Activated CD8-positive, alpha-beta memory T cell treated with anti-CD3 and anti-CD28 coated beads, Interleukin-2, amount 50 U/mL, for 48 hours (primary cell): ENCODE measurements at regions not wholly inside any gene's neighbourhood (a gene's known extent, or its start where the extent isn't known, plus 50 kb on each side); places are given as distances from the start of the nearest gene placed in this dataset.
"Not testable (repeated sequence)": the region's sequence is repeated elsewhere in the genome, so short reads cannot be mapped to it uniquely, and the experiment has no call there.

Source experiments
- DNase-seq: peaks from one replicate; pipeline ENCODE4 v3.0.0-alpha.2; 2020

DNA sequence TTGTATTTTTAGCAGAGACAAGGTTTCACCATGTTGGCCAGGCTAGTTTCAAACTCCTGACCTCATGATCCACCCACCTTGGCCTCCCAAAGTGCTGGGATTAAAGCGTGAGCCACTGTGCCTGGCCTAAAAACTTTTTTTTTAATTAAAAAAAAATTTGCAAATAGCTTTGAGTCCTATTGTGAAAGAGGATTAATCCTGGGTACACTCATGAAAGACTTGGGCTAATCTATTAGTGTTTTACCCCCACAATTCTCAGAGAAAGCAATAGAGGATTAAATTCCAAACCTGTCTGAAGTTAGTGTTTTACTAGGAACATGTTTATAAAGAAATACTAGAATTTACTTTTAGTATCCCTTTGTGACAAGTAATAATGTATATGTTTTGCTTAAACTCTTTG lies 76.9 kb upstream of the ITGB1 start:
- no peak for DNase-seq

GRCh38 chr10:33032654-33033151 lies 74.7 kb upstream of the ITGB1 start:
- DNase-seq, result no peak

DNA sequence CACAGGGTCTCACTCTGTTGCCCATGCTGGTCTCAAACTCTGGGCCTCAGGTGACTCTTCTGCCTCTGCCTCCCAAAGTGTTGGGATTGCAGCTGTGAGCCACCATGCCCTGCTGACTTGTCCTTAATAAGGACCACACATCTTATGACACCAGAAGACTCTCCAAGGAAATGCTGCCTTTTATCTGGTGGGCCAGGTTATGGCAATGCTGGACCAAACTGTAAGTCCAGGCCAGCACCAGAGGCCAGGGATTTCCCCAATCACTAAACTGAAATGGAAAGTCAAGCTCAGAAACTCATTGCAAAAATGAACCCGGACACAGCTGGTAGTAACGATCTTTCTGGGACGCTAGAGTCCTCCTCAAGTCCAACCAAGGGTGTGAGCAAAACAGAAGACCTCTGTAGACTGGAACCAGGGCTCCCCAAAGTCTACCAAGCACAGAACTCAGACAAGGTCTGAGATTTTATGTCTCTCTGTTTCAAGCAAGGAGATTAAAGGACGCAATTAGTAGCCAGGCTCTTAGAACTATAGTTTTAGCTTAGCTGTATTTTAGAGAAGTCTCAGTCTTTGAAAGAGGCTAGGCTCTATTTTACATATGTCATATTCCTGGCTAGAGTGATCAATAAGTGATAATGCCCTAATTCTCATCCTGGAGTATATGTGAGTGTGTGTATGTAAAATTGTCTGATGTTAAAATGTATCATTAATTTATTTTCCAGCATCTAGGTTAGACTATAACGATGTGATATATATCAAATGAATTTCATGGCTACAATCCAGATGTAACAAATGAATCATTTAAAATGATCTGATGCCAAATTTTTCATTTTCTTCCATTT lies 74.0 kb upstream of the ITGB1 start:
- no peak for DNase-seq

DNA sequence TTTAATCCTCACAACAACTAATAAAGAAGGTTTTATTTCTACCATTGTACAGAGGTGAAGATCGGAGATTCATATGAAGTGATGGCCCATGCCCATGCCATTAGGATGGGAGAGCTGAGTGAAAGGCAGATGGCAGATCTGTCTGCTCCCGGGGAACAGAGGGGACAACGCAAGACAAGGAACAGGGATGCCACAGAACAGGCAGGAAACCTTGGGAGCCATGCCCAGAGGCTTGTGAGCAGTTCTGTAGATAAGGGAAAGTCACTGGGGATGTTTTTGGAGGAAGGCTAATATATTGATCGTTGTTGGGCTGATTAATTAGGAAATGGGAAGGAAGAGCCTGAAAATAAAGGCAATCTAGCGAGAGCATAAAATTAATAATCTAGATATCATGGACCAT lies 73.1 kb upstream of the ITGB1 start:
- DNase-seq, result no peak

- not testable (repeated sequence) for DNase-seq
Observed at GRCh38 chr10:33028515-33028914, 70.5 kb upstream of the ITGB1 start.

GRCh38 chr10:33027088-33027487 lies 69.1 kb upstream of the ITGB1 start:
- DNase-seq, result no peak

GRCh38 chr10:33026422-33026821 lies 68.4 kb upstream of the ITGB1 start:
- DNase-seq, result no peak

- DNase-seq, result no peak
Observed at GRCh38 chr10:33025910-33026309, 67.9 kb upstream of the ITGB1 start.

- DNase-seq, result no peak
Observed at GRCh38 chr10:33025039-33025438, 67.0 kb upstream of the ITGB1 start.

GRCh38 chr10:33022691-33023090 lies 64.7 kb upstream of the ITGB1 start:
- no peak for DNase-seq

DNA sequence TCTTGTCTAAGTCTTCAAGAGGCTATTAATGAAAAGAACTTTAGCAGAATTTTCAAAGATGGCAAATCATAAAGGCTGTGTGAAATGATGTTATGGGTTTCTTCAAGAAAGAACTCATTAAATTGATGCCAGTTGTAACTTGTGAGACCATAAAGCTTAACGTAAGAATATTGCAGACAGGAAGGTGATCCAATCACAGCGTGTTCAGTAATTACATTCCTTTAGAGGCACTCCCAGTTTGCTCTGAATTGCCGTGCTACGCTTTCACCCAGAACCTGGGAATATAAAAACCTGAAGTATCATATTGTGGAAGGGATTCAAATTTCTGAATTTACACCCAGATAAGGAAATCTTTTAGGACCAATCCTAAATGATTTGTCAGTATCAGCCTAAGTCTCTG lies 64.1 kb upstream of the ITGB1 start:
- no peak for DNase-seq

GRCh38 chr10:33016988-33017387 lies 59.0 kb upstream of the ITGB1 start:
- DNase-seq, result no peak

DNA sequence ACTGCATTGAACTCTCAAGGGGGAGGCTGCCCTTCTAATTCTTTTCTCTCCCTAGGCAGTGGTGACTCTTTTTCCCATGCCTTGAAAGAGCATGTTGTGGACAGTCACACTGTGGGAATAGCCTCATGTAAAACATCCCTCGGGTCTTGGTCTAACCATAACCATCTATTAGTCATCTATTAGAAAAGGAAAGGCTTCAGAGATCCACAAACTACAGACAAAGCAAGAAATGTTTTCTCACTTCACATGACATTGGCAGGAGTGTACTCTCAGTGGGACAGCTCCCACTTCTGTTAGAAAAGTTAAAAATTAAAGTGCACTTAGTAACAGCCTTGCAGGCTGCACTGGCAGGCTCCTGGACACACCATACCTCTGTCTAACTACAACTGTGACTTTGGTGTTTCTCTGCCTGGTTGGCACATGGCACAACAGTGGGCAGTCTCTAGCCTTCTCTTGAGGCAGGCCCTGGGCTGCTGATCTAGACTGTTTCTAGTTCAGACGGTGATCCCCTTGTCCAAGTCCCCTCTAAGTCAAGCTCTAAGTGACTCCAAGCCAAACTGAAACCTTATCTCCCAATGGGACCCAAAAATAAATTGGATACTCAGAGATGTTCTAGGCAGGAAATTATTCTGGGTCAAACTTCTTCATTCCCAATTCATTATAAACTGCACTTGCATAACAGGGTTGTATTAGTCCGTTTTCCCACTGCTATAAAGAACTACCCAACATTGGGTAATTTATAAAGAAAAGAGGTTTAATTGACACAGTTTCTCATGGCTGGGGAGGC lies 57.9 kb upstream of the ITGB1 start:
- DNase-seq, result no peak

DNA sequence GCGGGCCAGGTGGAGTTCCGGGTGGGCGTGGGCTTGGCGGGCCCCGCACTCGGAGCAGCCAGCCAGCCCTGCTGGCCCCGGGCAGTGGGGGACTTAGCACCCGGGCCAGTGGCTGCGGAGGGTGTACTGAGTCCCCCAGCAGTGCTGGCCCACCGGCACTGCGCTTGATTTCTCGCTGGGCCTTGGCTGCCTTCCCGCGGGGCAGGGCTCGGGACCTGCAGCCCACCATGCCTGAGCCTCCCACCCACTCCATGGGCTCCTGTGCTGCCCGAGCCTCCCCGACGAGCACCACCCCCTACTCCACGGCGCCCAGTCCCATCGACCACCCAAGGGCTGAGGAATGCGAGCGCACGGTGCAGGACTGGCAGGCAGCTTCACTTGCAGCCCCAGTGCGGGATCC lies 55.3 kb upstream of the ITGB1 start:
- DNase-seq, result not testable (repeated sequence)

GRCh38 chr10:33012306-33012705 lies 54.3 kb upstream of the ITGB1 start:
- no peak for DNase-seq

DNA sequence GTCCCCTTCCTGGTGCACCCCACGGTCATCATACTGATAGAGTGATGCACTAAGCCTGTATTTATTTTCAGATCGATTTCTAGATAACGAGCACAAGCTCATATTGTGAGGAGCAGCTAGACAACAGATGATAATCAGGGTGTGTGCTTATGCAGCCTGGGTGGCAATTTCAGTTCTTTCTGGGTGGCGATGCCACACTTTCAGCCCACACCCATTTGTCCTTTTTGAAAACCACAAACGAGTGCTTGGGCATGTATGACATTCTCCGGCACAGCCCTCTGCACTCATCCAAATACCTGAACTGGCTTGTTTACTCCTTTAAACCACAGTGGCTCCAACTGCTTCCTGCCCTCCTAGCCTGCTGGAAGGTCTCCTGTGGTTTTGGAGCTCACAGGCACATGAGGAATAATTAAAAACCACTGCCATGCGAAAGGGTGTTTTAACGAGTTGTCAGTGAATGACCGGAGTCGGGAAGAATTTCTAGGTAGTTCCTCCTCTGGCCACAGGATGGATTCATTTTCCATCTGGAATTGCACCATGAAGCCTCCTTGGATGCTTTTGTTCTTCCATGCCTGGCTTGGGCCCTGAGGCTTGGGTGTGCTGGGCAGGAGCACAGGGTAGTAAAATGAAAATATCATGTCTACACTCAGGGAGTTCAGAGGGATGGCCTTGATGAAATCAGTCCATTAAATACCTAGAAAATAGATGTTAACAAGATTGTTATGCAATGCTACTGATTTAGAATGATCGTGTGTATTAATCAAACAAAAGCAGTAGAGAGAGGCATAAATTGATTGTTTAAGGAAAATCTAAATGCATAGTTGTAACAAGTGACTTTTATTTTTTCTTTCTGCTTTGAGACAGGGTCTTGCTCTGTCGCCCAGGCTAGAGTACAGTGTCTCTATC lies 52.4 kb upstream of the ITGB1 start:
- DNase-seq, result no peak

GRCh38 chr10:33009244-33010131 lies 51.5 kb upstream of the ITGB1 start:
- DNase-seq, result no peak

DNA sequence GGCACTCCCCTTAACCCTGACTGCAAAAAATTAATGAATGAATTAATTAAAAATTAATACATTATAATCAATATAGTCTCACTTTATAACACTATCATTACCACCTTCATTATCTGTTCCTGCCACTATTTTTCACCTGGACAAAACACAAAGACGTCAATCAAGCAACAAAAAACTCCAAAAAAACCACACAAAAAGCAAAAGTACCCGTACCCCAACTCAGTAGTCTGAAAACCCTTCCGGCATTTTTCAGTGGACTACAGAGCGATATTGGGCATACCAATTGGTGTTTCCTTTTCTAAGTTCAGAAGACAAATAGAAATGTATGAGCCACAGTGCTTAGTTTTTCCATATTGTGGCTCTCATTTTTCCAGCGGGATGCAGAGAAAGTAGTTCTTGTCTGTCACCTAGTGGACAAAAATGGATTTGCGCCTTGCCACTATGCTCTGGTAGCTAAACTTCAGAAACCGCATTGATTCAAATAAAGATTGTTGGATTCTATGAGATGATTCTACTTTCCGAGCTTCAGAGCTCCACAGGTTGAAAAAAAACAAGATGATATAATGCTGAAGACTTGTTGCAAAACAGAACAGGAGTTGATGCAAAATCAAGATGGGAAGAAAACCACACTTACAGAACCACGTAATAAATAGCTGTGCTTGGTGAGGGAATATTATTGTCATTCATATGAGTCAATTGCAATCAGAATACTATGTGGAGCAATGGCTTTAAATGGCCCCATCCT lies 50.6 kb upstream of the ITGB1 start:
- DNase-seq, result peak; percentile 63

GRCh38 chr10:33007731-33008381 lies 49.8 kb upstream of the ITGB1 start:
- not testable (repeated sequence) for DNase-seq
